ENCODE measurements at regions not wholly inside any gene's neighbourhood (a gene's known extent, or its start where the extent isn't known, plus 50 kb on each side); places are given as distances from the start of the nearest gene placed in this dataset.

GRCh38 chr2:111678161-111678560, 205.8 kb downstream of the ANAPC1 start:
- TF ChIP-seq CTCF (IDR thresholded peaks at IDR 0.05) (no peak), ZFX (IDR thresholded peaks at IDR 0.05; ENCODE audit: borderline replicate concordance) (no peak)

Data from 22Rv1 (cell line).